ENCODE measurements at regions not wholly inside any gene's neighbourhood (a gene's known extent, or its start where the extent isn't known, plus 50 kb on each side); places are given as distances from the start of the nearest gene placed in this dataset.

- no peak for DNase-seq (ENCODE audit: low spot score)
- ChIA-PET CTCF (interaction anchor here (0.6 to 1.8 kb wide), 2 partner anchors 11 to 54 kb away, joined by 3 to 6 read pairs; no protein-coding TSS in a partner anchor), POLR2A (ENCODE audit: low non-redundant PET) (no interaction called here)
- TF ChIP-seq, protein P1, sequence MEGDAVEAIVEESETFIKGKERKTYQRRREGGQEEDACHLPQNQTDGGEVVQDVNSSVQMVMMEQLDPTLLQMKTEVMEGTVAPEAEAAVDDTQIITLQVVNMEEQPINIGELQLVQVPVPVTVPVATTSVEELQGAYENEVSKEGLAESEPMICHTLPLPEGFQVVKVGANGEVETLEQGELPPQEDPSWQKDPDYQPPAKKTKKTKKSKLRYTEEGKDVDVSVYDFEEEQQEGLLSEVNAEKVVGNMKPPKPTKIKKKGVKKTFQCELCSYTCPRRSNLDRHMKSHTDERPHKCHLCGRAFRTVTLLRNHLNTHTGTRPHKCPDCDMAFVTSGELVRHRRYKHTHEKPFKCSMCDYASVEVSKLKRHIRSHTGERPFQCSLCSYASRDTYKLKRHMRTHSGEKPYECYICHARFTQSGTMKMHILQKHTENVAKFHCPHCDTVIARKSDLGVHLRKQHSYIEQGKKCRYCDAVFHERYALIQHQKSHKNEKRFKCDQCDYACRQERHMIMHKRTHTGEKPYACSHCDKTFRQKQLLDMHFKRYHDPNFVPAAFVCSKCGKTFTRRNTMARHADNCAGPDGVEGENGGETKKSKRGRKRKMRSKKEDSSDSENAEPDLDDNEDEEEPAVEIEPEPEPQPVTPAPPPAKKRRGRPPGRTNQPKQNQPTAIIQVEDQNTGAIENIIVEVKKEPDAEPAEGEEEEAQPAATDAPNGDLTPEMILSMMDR (conservative IDR thresholded peaks at IDR 0.05; ENCODE audit: low read depth), result no peak
- H3K27ac ChIP-seq, result no peak overlapping the region
Observed at GRCh38 chr12:111310076-111310870, 58.6 kb downstream of the PHETA1 start.

GRCh38 chr12:111309584-111309983, 59.3 kb downstream of the PHETA1 start:
- CTCF ChIA-PET, result no interaction called here
- POLR2A ChIA-PET (ENCODE audit: low non-redundant PET), result no interaction called here
- H3K27ac ChIP-seq, result no peak overlapping the region
- TF ChIP-seq, protein P1 (conservative IDR thresholded peaks at IDR 0.05; ENCODE audit: low read depth), result no peak
- DNase-seq (ENCODE audit: low spot score), result no peak

DNA sequence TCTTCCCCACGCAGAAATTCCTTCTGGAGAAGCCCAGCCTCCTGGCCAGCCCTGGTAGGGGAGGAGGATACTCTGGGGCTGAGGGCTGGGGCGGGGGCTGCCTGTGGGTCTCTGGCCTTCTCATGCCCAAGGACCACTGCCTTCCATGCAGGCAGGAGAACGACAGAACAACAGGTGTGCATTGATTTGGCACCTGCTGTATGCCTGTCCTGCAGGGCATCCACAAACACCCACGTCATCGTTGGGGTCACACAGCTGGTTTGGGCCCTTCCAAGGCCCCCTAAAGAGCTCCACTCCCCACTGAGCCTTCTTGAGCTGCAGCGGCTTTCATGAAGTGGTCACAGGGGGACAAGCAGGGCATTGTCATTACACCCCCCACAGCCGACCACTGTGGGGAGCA, 60.4 kb downstream of the PHETA1 start:
- ChIA-PET CTCF (interaction anchor here (0.5 kb wide), 1 partner anchor 191 kb away, joined by 3 read pairs; no protein-coding TSS in a partner anchor), POLR2A (ENCODE audit: low non-redundant PET) (no interaction called here)
- TF ChIP-seq, protein P1 (conservative IDR thresholded peaks at IDR 0.05; ENCODE audit: low read depth), result no peak
- no peak overlapping the region for H3K27ac ChIP-seq
- DNase-seq (ENCODE audit: low spot score), result no peak

DNA sequence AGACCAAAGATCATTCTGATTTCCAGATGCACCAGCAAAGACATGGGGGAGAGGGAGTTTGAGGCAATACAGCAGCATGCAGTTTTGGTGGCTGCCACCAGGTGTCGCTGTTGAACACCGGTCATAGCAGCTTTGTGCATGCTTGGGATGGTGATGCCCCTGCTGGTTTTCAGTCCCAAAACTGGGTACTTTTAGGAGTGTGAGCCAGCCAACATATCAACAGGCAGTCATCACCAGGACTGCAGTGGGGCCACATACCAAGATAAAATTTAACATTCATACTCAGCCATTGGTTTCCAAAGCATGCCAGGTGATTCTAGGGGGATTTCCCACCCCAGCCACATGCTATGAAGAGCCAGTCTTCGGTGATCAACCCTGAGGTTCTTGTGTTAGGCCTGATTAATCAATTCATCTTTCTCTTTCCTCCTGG, 64.2 kb downstream of the PHETA1 start:
- ChIA-PET CTCF (interaction anchor here (0.8 to 1.0 kb wide), 2 partner anchors 369 to 411 kb away, joined by 3 read pairs; no protein-coding TSS in a partner anchor), POLR2A (ENCODE audit: low non-redundant PET) (no interaction called here)
- no peak overlapping the region for H3K27ac ChIP-seq
- DNase-seq (ENCODE audit: low spot score), result no peak
- TF ChIP-seq, protein P1 (conservative IDR thresholded peaks at IDR 0.05; ENCODE audit: low read depth), result peak; percentile 50

GRCh38 chr12:111303531-111303930, 65.4 kb downstream of the PHETA1 start:
- ChIA-PET CTCF (no interaction called here), POLR2A (ENCODE audit: low non-redundant PET) (no interaction called here)
- no peak overlapping the region for H3K27ac ChIP-seq
- no peak for DNase-seq (ENCODE audit: low spot score)
- TF ChIP-seq, protein P1 (conservative IDR thresholded peaks at IDR 0.05; ENCODE audit: low read depth), result no peak

- ChIA-PET POLR2A (ENCODE audit: low non-redundant PET) (no interaction called here), CTCF (interaction anchor here (0.5 to 2.3 kb wide), 9 partner anchors 12 to 299 kb away, joined by 3 to 7 read pairs (median 3); no protein-coding TSS in a partner anchor)
- TF ChIP-seq, protein P1 (conservative IDR thresholded peaks at IDR 0.05; ENCODE audit: low read depth), result peak; percentile 78
- H3K27ac ChIP-seq, result no peak overlapping the region
- DNase-seq (ENCODE audit: low spot score), result peak; percentile 69
Observed at GRCh38 chr12:111298582-111299436, 70.1 kb downstream of the PHETA1 start.

All from RWPE1 (cell line).